DND-41 (cell line): ENCODE measurements at regions not wholly inside any gene's neighbourhood (a gene's known extent, or its start where the extent isn't known, plus 50 kb on each side); places are given as distances from the start of the nearest gene placed in this dataset.
A peak's percentile ranks its signal among the peaks of the same experiment; 100 is the strongest.

Experiments used
- ATAC-seq: fragments of 200-7000 bp; cut with Tn5 transposase; 3 replicates; pipeline ENCODE4 v1.9.1; 2021; ENCODE audit warnings: low read depth; ENCODE audit not compliant: insufficient read depth
- DNase-seq: peaks from one replicate; pipeline ENCODE4 v3.0.0-alpha.2; 2020
- H2AFZ ChIP-seq: 2 replicates; pipeline ENCODE4 v1.6.0; 2012; ENCODE audit warnings: low read depth, low read length
- H3K27ac ChIP-seq: 2 replicates; pipeline ENCODE4 v1.5.1; 2012; ENCODE audit warnings: low read length, inconsistent platforms
- H3K27me3 ChIP-seq: fragments of 200-600 bp; sonication (generic); 2 replicates; pipeline ENCODE4 v1.6.0; 2012; ENCODE audit warnings: low read length, mild to moderate bottlenecking, inconsistent platforms; ENCODE audit not compliant: insufficient read depth, poor library complexity
- H3K36me3 ChIP-seq: 2 replicates; pipeline ENCODE4 v1.5.1; 2012; ENCODE audit warnings: low read length, inconsistent platforms; ENCODE audit not compliant: insufficient read depth
- H3K4me1 ChIP-seq: 2 replicates; pipeline ENCODE4 v1.5.1; 2012; ENCODE audit warnings: mild to moderate bottlenecking, low read length; ENCODE audit not compliant: insufficient read depth
- H3K4me2 ChIP-seq: 2 replicates; pipeline ENCODE4 v1.6.0; 2012; ENCODE audit warnings: mild to moderate bottlenecking, moderate library complexity, low read length, inconsistent platforms; ENCODE audit not compliant: insufficient read depth
- H3K4me3 ChIP-seq, 2 experiments: fragments of 200-600 bp in 1 of 2; shearing (Covaris generic) in 1 of 2; 2 replicates each; pipeline ENCODE4 v1.5.1; 2012 to 2016; ENCODE audit warnings: inconsistent platforms in 2 of 2, low read length in 2 of 2, mild to moderate bottlenecking in 2 of 2, low read depth in 1 of 2, moderate library complexity in 1 of 2
- H3K79me2 ChIP-seq: 2 replicates; pipeline ENCODE4 v1.6.0; 2012; ENCODE audit warnings: low read length, inconsistent platforms; ENCODE audit not compliant: insufficient read depth
- H3K9ac ChIP-seq: 2 replicates; pipeline ENCODE4 v1.6.0; 2012; ENCODE audit warnings: low read depth, mild to moderate bottlenecking, inconsistent platforms, low read length, moderate library complexity
- H3K9me3 ChIP-seq: 2 replicates; pipeline ENCODE4 v1.5.1; 2012; ENCODE audit warnings: low read length, moderate library complexity, mild to moderate bottlenecking, inconsistent platforms; ENCODE audit not compliant: insufficient read depth, severe bottlenecking
- H4K20me1 ChIP-seq: 2 replicates; pipeline ENCODE4 v1.6.0; 2012; ENCODE audit warnings: low read length; ENCODE audit not compliant: insufficient read depth
- CTCF ChIP-seq: IDR thresholded peaks from 2 replicates; pipeline ENCODE4 v1.5.1; 2012; ENCODE audit warnings: borderline replicate concordance, low read length, moderate library complexity, mild to moderate bottlenecking; ENCODE audit not compliant: poor library complexity, severe bottlenecking; ENCODE audit errors: extremely low read depth
- EZH2 ChIP-seq: IDR thresholded peaks from 3 replicates; pipeline ENCODE4 v1.6.1; 2012; ENCODE audit warnings: borderline replicate concordance, low read depth, mild to moderate bottlenecking, moderate library complexity, low read length, inconsistent platforms; ENCODE audit not compliant: severe bottlenecking

- no peak for TF ChIP-seq CTCF
- no peak for TF ChIP-seq EZH2
Observed at GRCh38 chr12:24482882-24483604, 465.9 kb downstream of the BCAT1 start.

GRCh38 chr12:24482044-24482443 lies 466.9 kb downstream of the BCAT1 start:
- Histone ChIP-seq H3K4me1 (no peaks in the 10 kb centered on the region), H3K79me2 (no peaks in the 10 kb centered on the region), H3K9ac (no peak overlapping the region), H2AFZ (no peak overlapping the region), H4K20me1 (no peaks in the 10 kb centered on the region), H3K27me3 (no peaks in the 10 kb centered on the region), H3K4me3 (no peak overlapping the region), H3K27ac (no peak overlapping the region), H3K9me3 (no peaks in the 10 kb centered on the region), H3K36me3 (no peaks in the 10 kb centered on the region), H3K4me2 (no peak overlapping the region)
- DNase-seq (no peak), ATAC-seq (no peak)
- TF ChIP-seq EZH2 (no peak), CTCF (no peak)

More at GRCh38 chr12:24482882-24483604, 465.9 kb downstream of the BCAT1 start:
- Histone ChIP-seq H3K4me3 (no peak overlapping the region), H3K9ac (no peak overlapping the region), H3K4me1 (no peaks in the 10 kb centered on the region), H4K20me1 (no peaks in the 10 kb centered on the region), H2AFZ (0 out of 2 replicates have a peak overlapping the region, but pooled peaks have one; percentile 5), H3K27me3 (no peaks in the 10 kb centered on the region), H3K4me2 (no peak overlapping the region), H3K79me2 (no peaks in the 10 kb centered on the region), H3K27ac (no peak overlapping the region), H3K36me3 (no peaks in the 10 kb centered on the region), H3K9me3 (no peaks in the 10 kb centered on the region)
- ATAC-seq (no peak), DNase-seq (no peak)

GRCh38 chr12:24480766-24481449 lies 468.0 kb downstream of the BCAT1 start:
- Histone ChIP-seq H3K9ac (no peak overlapping the region), H3K4me3 (no peak overlapping the region), H3K4me2 (no peak overlapping the region)

More at GRCh38 chr12:24480766-24481449, 468.0 kb downstream of the BCAT1 start:
- no peaks in the 10 kb centered on the region for H4K20me1 ChIP-seq
- peaks cover 5% of the 10 kb centered on the region; the same call in 1 of the 2 replicates for H3K4me1 ChIP-seq
- no peak overlapping the region for H2AFZ ChIP-seq
- no peaks in the 10 kb centered on the region for H3K27me3 ChIP-seq
- DNase-seq (no peak), ATAC-seq (no peak)
- no peak overlapping the region for H3K27ac ChIP-seq
- no peaks in the 10 kb centered on the region for H3K36me3 ChIP-seq
- no peak for TF ChIP-seq CTCF
- TF ChIP-seq EZH2 = no peak
- H3K79me2 ChIP-seq = no peaks in the 10 kb centered on the region
- no peaks in the 10 kb centered on the region for H3K9me3 ChIP-seq
